ENCODE measurements at regions not wholly inside any gene's neighbourhood (a gene's known extent, or its start where the extent isn't known, plus 50 kb on each side); places are given as distances from the start of the nearest gene placed in this dataset.

DNA sequence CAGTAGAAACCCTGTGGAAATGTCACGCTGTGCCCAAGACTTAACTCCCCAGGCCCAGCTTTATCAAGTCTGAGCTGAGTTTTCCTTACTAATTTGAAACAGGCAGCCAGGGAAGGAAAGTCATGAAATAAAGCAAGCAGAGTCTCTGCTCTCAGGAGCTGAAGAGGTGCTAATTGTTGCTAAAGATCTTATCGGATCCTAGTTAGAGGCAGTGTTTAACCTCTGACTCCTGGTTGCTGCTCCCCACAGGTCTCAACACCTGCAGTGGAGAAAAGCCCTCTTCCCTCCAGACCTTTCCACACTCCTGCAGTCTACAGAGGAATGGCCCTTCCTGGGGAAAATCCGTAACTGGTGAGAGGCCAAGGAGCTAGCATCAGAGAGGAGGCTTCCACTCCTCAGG, 628.2 kb downstream of the NTRK3 start:
- no peak for DNase-seq

DNA sequence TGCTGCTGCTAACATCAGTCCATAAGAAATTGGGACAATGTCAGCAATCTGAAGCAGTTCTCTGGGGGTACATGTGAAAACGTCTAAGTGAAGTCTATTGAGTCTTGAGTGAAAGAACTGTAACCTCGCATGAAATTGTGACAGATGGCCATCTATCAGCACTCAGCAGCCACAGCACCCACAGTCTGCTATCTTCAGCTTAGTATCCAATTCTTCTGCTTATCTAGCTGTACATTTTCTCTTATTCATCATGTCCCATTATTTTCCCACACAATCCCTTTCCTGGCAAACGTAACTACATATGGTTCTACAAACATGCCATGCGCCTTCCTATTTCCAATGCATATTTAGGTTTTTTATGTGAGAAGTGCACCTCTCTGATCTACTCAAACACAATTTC, 629.7 kb downstream of the NTRK3 start:
- no peak for DNase-seq

DNA sequence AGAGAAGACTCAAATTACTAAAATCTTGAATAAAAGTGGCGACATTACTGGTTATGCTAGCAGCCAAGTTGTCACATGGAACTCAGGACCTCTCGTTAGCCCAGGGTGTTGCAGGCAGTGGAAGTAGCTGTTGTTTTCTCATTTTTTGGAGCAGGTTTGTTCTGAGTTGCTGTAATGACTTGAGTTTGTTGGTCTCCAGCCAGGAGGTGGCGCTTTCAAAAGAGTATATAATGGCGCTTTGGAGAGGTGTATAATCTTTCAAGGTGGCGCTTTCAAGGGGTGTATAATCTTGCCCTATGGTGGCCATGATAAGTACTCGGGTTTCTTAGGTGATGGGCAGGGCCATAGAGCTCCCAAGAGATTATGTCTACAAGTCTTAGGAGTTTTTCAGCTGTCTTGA, 632.7 kb downstream of the NTRK3 start:
- no peak for DNase-seq

DNA sequence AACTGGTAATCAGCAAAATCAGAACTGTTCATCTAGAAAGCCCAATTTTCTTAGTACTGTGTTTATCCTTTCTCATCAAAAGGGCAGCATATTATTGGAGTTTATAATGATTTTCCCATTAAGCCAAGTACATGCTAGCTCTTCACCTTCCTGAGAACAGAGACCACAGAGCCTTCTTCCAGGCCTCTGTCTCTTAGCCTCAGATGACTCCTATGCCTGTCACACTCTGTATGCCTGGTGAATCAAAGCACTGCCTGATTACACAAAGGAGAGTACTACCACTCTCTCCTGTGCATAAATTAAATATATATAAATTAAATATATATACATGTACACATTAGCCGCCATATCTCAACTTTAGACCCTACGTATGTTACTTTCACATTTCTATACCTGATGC, 636.1 kb downstream of the NTRK3 start:
- DNase-seq, result no peak

DNA sequence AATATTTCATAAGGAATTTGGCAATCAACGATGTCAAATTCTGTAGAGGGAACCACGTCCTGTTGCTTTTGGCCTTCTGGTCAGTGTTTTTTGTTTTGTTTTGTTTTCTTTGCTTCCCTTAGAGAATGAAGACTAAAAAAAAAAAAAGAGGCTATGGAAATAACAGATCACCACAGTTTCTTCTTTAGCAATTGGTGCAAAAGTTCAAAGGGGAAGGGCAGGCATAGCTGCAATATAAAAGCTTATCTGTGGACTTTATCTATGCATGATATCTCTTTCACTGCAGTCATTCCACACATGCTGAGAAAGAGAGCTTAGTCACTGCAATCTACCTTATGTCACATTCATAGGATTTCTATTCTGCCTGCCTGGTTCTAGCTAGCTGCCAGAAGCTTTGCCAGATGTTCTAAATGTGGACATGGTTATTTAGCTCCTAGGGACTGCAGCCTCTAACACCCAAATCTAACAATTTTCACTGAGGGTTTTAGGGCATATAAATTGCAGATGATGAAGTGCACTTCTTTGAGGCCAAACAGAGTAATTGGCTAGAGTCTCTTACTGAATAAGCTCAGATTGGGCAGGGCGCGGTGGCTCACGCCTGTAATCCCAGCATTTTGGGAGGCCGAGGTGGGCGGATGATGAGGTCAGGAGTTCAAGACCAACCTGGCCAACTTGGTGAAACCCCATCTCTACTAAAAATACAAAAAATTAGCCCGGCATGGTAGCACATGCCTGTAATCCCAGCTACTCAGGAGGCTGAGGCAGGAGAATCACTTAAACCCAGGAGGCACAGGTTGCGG, 637.2 kb downstream of the NTRK3 start:
- DNase-seq, result no peak

DNA sequence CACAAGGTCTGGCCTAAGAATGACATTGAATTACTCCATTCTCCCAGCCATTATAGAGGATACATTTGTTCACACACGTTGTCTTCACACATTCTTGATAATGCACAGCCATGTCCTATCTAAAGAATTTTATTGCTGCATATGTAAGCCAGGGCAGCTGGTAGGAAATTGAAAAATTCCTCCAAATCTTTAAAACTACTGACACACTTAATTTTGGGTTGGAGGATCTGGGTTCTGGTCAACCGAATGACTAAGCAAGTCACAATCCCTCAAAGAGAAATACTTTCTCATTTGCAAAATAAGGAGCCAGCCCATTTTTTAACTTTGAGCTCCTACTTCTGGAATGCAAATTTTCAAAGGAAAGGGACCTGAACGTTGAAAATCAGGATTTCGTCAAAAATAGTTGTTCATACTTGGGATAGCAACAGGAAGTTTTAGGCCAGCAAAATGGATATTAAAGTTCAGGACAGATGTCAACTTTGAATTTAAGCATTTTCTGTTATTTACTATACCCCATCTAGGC, 638.3 kb downstream of the NTRK3 start:
- no peak for DNase-seq

DNA sequence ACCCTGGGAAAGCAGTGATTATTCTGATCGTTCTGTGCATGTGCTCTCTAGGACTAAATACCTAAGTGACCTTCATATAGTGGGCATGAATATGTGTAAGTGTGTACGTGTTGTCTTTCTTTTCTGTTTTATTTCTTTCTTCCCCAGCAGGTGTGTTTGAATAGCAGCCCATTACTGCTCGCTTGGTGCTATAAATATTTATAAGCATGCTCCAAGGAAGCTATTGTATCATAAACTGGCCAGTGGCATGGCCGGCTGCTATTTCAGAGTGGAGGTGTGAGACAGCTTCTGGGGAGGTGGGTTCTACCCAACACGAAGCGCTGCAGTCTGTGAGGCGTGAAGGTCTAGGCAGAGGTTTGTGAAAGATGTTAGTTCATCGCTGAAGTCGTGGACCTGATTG, 641.8 kb downstream of the NTRK3 start:
- DNase-seq, result no peak

DNA sequence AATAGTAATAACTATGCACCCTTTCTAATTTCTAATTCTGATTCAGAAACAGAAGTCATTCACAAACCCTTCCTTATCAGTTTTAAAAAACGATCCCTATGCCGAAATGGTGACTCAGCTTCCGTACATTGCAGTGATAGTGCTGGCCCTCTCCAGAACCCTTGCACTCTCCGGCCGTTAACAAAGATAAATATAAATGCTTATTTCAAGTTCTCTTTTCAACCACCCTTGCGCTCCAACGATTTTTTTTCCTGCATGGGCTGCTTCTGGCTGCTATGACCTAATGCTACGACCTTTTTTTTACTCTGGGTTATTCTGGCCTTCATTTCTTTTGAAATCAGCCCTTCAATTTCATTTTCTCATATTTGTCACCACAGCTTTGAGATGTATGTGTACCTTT, 646.2 kb downstream of the NTRK3 start:
- no peak for DNase-seq

DNA sequence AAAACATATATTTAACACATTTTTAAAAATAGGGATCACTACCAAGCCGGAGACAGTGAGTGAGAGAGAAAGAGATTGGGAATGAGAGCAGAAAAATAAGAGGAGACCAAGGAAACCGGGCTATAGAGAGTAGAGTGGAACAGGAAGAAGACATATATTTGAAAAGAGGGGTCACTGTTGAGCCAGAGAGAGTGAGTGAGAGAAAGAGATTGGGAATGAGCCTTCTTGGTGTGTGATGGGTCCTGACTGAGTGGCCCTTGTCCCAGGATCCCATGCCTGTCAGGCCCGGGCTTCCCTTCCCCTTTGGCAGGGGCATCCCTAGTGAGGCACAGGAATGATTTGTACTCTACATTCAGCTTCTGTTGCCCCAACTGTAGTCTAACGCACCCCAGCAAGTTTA, 646.6 kb downstream of the NTRK3 start:
- DNase-seq, result no peak

DNA sequence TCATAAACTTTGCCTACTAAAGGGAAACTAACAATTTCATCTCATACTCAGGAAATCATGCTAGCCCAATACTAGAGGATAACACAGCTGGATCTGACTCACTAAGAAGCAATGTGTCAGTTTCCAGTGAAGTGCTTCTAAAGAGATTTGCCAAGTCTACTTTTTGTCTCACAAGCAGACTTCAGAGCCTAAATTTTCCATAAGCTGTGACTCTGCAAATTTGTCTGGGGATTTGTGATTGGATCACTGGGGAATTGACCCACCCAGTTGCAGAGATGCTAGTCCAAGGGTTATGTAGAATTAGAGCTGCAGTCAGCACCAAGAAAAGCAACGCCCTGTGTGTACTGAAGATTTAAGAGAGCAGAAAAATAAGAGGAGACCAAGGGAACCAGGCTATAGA, 647.1 kb downstream of the NTRK3 start:
- no peak for DNase-seq

DNA sequence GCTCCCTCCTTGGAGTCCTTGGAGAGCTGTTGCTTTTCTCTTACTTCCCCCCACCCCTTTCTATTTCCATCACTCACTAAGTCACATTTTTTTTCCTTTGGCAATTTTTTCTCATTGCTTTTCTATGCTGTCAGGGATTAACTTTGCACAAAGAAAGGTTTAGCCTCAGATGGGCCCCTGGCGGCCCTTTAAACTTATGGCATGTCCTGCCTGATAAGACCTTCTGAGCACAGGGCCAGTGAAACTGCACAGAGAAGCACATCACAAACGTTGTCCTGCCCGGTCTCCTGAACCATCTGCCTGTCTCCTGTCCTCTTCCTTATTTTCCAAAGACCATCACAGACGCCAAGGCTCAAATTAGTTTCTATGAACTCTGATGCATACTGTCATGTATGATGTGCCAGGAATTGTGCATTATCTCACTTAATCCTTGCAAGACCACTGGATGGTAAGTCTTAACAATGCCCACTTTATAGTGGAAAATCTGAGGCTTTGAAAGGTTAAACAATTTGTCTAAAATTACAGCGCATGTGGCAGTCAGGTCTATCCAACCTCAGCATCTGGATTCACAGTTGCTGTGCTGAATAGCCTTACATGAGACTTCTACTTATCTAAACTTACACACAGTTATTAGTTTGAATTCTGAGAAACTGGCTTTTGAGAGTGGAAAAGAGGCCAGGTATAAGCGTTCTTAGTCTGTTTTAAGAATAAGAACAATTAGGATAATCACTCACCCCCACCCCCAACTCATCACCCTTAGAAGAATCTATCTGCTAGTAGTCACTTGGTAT, 648.1 kb downstream of the NTRK3 start:
- DNase-seq, result no peak

DNA sequence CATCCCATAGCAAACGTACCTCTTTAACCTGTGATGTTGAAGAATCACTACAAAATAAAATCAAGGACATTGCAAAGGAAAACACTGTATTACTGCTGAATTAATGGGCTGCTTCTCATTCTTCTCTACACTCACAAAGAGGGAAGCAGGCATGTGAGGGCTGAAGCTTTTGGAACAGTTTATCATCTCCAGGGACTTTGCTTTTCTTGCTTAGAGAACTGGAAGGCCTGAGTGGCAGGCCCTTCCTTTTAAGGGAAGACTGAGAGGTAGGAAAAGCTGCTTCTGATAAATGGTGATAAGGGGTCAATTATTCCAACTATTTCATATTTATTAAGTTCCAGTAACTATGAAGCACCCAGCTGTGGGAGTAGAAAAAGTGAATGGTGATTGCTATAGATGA, 649.6 kb downstream of the NTRK3 start:
- DNase-seq, result no peak

DNA sequence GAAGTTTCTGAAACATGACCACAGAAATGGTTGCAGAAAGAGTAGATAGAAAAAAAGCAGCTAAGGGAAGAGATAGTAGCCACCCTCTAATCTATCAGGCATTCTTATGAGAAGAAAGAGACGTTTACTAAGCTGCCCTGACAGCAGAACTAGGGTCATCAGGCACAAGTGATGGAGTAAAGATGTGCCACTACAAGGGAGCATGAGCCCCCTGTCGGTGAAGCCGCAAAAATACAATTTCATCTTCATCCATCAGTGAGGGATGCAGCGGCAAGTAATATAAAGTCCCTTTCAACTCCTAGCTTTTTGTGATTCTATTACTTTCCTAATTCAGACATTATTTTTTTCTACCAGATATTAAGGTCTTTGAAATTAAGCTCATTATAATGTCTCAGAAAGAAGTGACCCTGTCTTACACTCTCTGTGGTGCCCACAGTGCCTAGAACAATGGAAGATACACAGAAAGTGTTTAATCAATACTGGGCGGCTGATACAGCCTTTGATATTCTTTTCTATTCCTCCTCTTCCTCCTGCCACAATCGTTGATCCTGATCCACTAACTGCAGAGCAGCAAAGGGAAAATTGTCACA, 651.6 kb downstream of the NTRK3 start:
- DNase-seq, result peak; percentile 9

DNA sequence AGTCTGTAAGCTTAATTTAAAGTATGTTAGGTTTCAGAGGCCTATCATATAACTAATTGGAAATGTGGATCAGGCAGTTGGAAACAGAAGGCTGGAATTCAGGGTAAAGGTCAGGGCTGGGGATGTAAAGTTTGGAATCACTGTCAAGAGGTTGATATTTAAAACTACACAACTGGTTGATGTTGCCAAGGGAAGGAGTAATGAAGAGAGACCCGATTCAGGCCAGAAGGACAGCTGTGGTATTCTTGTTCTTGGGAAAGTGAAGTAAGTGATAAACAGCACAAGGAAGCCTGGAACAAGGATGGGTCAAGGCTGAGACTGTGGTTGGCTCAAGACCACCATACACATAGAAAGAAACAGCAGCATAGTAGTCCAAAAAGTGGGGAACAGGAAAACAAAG, 654.2 kb downstream of the NTRK3 start:
- DNase-seq, result no peak

DNA sequence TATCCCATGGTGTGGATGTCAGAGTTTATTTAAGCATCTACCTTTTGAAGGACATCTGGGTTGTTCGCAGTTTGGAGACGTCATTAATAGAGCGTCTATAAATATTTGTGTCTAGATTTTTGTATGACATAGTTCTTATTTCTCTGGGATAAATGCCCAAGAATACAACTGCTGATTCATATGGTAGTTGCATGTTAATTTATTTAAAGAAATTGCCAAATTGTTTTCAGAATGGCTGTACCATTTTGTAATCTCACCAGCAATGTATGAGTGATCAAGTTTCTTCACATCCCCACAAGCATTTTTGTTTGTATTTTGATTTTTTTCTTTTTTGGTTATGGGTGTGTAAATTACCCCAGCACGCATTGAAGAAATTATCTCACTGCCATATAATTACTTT, 656.9 kb downstream of the NTRK3 start:
- no peak for DNase-seq

DNA sequence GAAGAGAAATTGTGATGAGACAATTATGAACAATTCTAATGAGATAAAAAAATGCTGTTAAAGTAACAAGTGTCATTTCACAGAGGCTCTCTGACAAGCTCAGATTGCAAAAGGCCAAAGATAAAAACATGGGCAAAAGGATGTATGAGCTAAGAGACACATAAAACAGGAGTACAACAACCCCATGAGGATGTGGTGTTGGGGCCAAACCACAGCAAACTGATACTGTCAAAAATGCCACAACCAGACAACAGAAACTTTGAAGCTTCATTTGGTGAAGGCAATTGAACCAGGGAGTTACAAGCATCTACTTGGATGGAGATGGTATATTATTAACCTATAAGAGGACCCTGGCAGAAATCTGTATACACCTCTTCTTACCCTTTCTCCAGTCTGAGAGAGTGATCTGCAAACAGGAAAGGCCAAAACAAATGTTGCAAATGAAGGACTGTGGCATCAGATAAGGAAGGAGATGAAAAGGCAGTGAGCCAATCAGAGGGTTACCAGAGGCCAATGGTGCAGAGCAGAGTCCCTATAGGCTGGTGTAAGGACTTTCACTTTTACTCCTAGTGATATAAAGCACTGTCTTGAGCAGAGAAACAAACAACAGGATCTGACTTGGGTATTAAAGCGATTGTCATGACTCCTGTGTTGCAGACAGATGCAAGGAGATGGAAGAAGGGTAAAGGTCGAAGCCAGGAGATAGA, 659.0 kb downstream of the NTRK3 start:
- DNase-seq, result no peak

DNA sequence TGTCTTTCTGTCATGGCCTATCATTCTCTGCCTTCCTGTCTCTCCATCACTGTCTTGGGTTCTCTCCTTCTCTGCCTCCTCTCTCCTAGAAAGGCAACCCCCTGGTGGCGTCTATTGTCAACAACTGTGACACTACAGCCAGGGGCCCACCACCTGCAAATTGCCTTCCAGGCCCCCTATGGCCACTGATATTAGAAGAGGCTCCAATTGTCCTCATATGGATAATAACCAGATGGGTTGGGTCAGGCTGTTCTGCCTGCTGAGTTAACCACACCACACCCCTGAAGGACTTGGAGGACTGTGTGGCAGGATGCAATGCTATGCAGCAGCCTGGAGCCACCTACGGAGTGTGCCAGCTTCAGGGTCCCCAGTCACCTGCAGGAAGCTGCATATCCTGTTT, 665.0 kb downstream of the NTRK3 start:
- no peak for DNase-seq

DNA sequence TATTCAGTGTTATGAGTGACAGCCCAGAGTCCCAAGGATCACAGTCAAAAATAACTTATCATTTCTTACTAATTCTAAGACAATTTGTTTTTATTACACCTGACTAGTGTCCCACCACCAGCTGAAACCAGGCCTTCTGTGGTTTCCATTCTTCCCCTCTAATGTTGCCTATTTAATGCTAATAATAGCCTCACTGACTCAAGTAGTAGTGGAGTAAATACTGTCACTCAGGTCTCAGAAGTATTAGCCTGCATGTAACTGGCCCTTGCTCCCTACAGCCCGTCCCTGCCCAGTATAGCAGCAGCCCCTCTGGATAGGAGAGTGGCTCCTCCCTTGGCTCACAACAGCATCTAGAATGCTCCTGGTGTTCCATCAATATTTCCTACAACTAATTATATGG, 665.5 kb downstream of the NTRK3 start:
- no peak for DNase-seq

DNA sequence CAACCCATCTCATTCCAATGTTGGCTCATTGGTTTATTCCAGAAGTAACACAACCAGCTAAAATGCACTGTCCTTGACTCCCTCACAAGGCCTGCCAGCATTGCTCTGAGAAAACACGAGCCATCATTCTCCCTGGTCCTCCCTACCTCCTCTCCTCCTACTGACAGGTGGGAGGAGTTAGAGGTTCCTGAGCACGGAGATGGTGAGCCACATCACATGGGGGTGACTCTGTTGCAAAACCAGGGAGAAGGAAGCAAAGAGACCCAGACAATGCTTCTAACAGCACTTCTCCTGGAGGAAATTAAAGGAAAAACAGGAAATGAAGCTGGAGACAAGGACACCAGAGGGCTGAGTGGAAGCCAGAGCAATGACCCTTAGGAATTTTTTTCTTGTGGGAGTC, 667.4 kb downstream of the NTRK3 start:
- no peak for DNase-seq

DNA sequence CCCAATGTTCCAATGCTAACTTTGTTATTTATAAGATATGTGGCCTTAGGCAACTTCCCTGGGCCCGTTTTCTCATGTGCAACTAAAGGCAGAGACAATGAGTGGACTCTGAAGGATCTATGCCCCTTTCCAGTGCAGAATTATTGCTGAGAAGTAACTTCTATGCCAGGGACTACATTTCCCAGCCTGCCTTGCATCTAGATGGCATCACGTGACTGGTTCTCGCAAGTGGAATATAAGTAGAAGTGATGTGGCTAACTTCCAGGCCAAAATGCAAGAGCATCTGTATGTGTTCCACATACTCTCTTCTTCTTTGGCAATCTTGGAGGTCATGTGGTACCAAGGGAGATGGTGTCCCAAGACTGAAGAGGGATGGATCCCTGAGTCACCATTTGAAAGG, 674.4 kb downstream of the NTRK3 start:
- no peak for DNase-seq

DNA sequence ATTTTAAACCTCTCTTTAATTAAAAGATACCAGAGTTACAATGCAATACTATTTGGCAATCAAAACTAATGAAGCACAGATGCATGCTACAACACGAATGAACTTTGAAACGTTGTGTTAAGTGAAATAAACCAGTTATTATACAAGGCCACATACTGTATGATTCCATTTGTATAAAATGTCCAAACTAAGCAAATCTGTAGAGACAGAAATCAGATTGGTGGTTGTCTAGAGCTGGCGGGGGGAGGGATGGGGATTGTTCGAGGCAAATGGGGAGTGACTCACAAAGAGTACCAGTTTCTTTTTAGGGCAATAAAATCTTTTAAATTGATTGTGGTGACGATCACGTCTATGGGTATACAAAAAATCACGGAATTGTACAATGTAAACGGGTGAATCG, 677.0 kb downstream of the NTRK3 start:
- no peak for DNase-seq

DNA sequence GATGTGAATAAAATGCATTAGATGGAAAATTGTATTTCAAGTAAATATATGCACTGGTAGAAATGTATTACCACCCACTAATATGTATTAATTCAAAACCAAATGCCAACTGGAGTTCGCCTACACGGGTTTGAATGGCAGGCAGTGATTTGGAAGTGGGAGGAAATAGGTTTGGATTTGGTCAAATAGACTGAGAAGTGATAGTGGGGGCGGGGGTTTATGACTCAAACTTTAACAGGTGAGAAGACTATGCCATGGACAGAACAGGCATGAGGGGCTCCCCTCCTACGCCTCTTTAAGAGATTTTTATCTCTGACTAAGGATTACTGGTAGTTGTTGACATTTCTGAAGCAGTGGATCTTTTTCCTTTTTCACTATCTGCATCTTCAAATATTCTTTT, 677.8 kb downstream of the NTRK3 start:
- no peak for DNase-seq

DNA sequence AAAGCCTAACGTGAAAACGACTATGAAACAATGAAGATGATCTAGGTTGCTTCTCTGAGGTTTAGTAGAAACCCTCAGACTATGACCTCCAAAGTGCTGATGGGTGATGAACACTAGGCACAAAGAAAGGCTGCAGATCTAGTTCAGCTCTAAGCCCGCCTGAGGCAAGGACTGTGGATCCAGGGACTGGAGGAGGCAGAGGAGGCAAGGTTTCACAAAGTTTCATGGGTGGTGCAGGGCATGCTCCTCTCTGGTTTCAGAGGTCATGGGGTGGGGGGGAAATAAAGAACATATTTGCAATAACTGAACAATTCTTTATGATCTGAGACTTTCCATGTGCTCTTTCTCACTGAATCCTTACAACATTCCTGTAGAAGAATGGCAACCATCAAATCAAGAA, 679.2 kb downstream of the NTRK3 start:
- DNase-seq, result no peak

Measured in activated T-cell treated with anti-CD3 and anti-CD28 coated beads for 4 hours (primary cell).